Transverse colon (tissue), 4 donors: ENCODE measurements at regions not wholly inside any gene's neighbourhood (a gene's known extent, or its start where the extent isn't known, plus 50 kb on each side); places are given as distances from the start of the nearest gene placed in this dataset.
"Not testable (repeated sequence)": the region's sequence is repeated elsewhere in the genome, so short reads cannot be mapped to it uniquely, and the experiment has no call there.

Experiments used
- DNase-seq: peaks from one replicate; pipeline ENCODE4 v3.0.0-alpha.2; 2019
- H3K27ac ChIP-seq, 4 donors: fragments of 200-600 bp; sonication (generic); 2 replicates each; pipeline ENCODE4 v1.5.1; 2016 to 2018; ENCODE audit warnings: inconsistent platforms in 4 of 4
- H3K27me3 ChIP-seq: fragments of 200-600 bp; sonication (generic); 2 replicates; pipeline ENCODE4 v1.5.1; 2017; ENCODE audit warnings: inconsistent platforms
- H3K36me3 ChIP-seq, 4 donors: fragments of 200-600 bp; sonication (generic); 2 replicates each; pipeline ENCODE4 v1.5.1; 2017 to 2019; ENCODE audit warnings: inconsistent platforms in 4 of 4
- H3K4me1 ChIP-seq, 4 donors: fragments of 200-600 bp; sonication (generic); 2 replicates each; pipeline ENCODE4 v1.5.1; 2017 to 2020; ENCODE audit warnings: inconsistent platforms in 4 of 4
- H3K4me3 ChIP-seq, 4 donors: fragments of 200-600 bp; sonication (generic); 1 replicate in 1 of 4; 2 replicates in 3 of 4; pipeline versions ENCODE4 v1.5.1 to v1.6.1; 2017 to 2019; ENCODE audit warnings: inconsistent platforms in 4 of 4
- H3K9me3 ChIP-seq, 2 donors: fragments of 200-600 bp; sonication (generic); 2 replicates each; pipeline ENCODE4 v1.5.1; 2017 to 2019; ENCODE audit warnings: inconsistent platforms in 2 of 2
- WGBS, 2 donors: methylation state at CpG; one replicate each; pipeline ENCODE4 v1.1.5; 2018; ENCODE audit warnings: low coverage in 1 of 2; 5-methylcytosine and 5-hydroxymethylcytosine counted together
- in situ Hi-C, 4 donors: fragments of 200-750 bp; cut with MboI; loops; one replicate each; pipeline versions ENCODE4 v1.15.0 to v1.15.1; 2017; ENCODE audit warnings: low sequenced_read_pairs in 3 of 4, low pct_ligation_motif_present in 1 of 4, low pct_unique_long_range_greater_than_20kb in 1 of 4
- intact Hi-C: fragments of 100-400 bp; cut with DNase I; formaldehyde crosslinking; loops from one replicate; pipeline ENCODE4 v1.15.1; 2023; ENCODE audit warnings: low total_unique reads

DNA sequence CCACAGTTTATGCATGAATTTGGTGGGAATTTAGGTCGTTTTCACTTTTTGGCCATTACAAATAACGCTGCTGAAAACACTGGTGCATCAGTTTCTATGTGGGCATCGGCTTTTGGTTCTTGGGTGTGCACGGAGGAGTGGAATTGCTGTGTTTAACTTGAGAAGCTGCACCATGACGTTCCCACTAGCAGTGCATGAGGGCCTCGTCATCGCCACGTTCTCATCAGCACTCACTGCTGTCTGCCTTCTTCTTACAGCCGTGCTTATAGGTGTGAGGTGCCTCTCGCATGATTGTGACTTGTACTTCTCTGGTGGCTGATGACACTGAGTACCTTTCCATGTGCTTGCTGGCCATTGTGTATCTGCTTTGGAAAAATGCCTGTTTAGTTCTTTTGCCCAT is 204.4 kb downstream of the BANP start:
- H3K4me3 ChIP-seq, H3K27ac ChIP-seq, DNase-seq, intact Hi-C loops, H3K36me3 ChIP-seq, H3K27me3 ChIP-seq, H3K4me1 ChIP-seq, H3K9me3 ChIP-seq, in situ Hi-C loops: not testable (repeated sequence)
- 87% methylated on average over 10 of the region's 10 CpGs; no CpG with 5 or more reads in 1 of the 2 donors for WGBS, 2 donors

GRCh38 chr16:88156640-88157283 is 205.5 kb downstream of the BANP start:
- H3K27me3 ChIP-seq, H3K4me1 ChIP-seq, H3K4me3 ChIP-seq, DNase-seq, H3K9me3 ChIP-seq, H3K27ac ChIP-seq, in situ Hi-C loops, intact Hi-C loops, H3K36me3 ChIP-seq: not testable (repeated sequence)
- 78% methylated on average over 7 of the region's 14 CpGs; no CpG with 5 or more reads in 1 of the 2 donors for WGBS, 2 donors

GRCh38 chr16:88157686-88158085 is 206.5 kb downstream of the BANP start:
- DNase-seq, H3K4me3 ChIP-seq, H3K4me1 ChIP-seq, in situ Hi-C loops, H3K27me3 ChIP-seq, H3K27ac ChIP-seq, intact Hi-C loops, H3K9me3 ChIP-seq, H3K36me3 ChIP-seq: not testable (repeated sequence)
- WGBS, 2 donors: 81% methylated on average over 12 of the region's 12 CpGs; no CpG with 5 or more reads in 1 of the 2 donors

GRCh38 chr16:88158256-88159045 is 207.2 kb downstream of the BANP start:
- WGBS, 2 donors: 71% methylated on average over 10 of the region's 20 CpGs; no CpG with 5 or more reads in 1 of the 2 donors
- H3K4me3 ChIP-seq, intact Hi-C loops, H3K36me3 ChIP-seq, H3K9me3 ChIP-seq, in situ Hi-C loops, H3K27ac ChIP-seq, H3K4me1 ChIP-seq, DNase-seq, H3K27me3 ChIP-seq: not testable (repeated sequence)

GRCh38 chr16:88159046-88159896 is 208.0 kb downstream of the BANP start:
- H3K4me1 ChIP-seq, in situ Hi-C loops, H3K36me3 ChIP-seq, H3K9me3 ChIP-seq, H3K4me3 ChIP-seq, DNase-seq, intact Hi-C loops, H3K27ac ChIP-seq, H3K27me3 ChIP-seq: not testable (repeated sequence)
- 53 to 81% methylated on average over 10 to 33 of the region's 33 CpGs for WGBS, 2 donors

GRCh38 chr16:88159897-88160335 is 208.7 kb downstream of the BANP start:
- 80% methylated on average over 7 of the region's 8 CpGs; no CpG with 5 or more reads in 1 of the 2 donors for WGBS, 2 donors
- H3K4me3 ChIP-seq, in situ Hi-C loops: not testable (repeated sequence)

GRCh38 chr16:88161191-88161590 is 210.0 kb downstream of the BANP start:
- H3K27me3 ChIP-seq, DNase-seq, H3K4me1 ChIP-seq, H3K9me3 ChIP-seq, H3K27ac ChIP-seq, intact Hi-C loops, H3K36me3 ChIP-seq, in situ Hi-C loops, H3K4me3 ChIP-seq: not testable (repeated sequence)
- WGBS, 2 donors: 75 to 79% methylated on average over 13 of the region's 13 CpGs

More at GRCh38 chr16:88159897-88160335, 208.7 kb downstream of the BANP start:
- intact Hi-C loops, DNase-seq, H3K27me3 ChIP-seq, H3K4me1 ChIP-seq, H3K36me3 ChIP-seq, H3K27ac ChIP-seq, H3K9me3 ChIP-seq: not testable (repeated sequence)
